HG03280 (cell line): ENCODE measurements at regions not wholly inside any gene's neighbourhood (a gene's known extent, or its start where the extent isn't known, plus 50 kb on each side); places are given as distances from the start of the nearest gene placed in this dataset.
"Not testable (repeated sequence)": the region's sequence is repeated elsewhere in the genome, so short reads cannot be mapped to it uniquely, and the experiment has no call there.

Experiments used
- ATAC-seq: cut with Tn5 transposase; IDR thresholded peaks from one replicate; pipeline ENCODE4 v1.9.1; 2021; ENCODE audit warnings: mild to moderate bottlenecking, moderate library complexity; ENCODE audit not compliant: unreplicated experiment

DNA sequence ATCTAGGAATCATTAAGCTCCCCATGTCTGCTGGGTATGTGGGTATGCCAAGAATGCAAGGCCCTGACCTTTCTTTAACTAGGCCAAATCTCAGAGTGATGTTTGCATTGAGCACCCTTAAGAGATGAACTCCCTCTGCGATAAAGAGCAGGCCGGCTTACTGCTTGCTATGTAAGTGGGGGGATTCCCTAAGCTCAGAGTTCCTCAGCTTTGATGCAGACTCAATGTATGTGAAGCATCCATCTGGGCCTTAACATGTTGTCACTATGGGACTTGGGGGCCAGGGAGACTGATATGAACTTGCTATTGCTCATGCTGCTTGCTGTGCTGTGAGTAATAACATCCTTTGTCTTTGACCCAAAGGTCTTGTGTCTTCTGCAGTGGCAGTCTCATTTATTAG lies 149.7 kb downstream of the C12orf75 start:
- ATAC-seq, result no peak

- ATAC-seq, result no peak
These were observed 151.2 kb downstream of the C12orf75 start for GRCh38 chr12:105481392-105482300.

DNA sequence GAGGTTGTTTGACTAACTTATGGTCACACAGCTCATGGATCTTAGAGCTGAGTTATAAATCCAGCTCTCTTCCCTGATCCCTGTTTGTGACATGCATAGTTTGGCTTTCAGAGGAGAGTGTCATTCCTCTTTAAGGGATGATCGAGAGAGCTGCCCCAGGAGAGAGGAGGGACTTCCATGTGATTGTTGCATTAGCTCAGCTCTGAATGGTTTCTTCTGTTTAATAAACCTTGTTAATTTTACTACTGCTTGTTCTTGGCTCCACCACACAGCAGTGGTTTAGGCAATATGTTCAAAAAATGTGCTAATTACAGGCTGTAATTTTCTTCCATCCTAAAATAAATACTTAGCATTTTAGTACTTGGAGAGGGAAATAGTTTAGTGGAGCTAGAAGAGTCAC lies 152.5 kb downstream of the C12orf75 start:
- ATAC-seq, result no peak

- no peak for ATAC-seq
These were observed 153.2 kb downstream of the C12orf75 start for GRCh38 chr12:105483691-105484090.

- ATAC-seq, result no peak
These were observed 154.9 kb downstream of the C12orf75 start for GRCh38 chr12:105485321-105485910.

- ATAC-seq, result no peak
These were observed 155.4 kb downstream of the C12orf75 start for GRCh38 chr12:105485921-105486320.

GRCh38 chr12:105487963-105488362 lies 157.5 kb downstream of the C12orf75 start:
- ATAC-seq, result no peak

DNA sequence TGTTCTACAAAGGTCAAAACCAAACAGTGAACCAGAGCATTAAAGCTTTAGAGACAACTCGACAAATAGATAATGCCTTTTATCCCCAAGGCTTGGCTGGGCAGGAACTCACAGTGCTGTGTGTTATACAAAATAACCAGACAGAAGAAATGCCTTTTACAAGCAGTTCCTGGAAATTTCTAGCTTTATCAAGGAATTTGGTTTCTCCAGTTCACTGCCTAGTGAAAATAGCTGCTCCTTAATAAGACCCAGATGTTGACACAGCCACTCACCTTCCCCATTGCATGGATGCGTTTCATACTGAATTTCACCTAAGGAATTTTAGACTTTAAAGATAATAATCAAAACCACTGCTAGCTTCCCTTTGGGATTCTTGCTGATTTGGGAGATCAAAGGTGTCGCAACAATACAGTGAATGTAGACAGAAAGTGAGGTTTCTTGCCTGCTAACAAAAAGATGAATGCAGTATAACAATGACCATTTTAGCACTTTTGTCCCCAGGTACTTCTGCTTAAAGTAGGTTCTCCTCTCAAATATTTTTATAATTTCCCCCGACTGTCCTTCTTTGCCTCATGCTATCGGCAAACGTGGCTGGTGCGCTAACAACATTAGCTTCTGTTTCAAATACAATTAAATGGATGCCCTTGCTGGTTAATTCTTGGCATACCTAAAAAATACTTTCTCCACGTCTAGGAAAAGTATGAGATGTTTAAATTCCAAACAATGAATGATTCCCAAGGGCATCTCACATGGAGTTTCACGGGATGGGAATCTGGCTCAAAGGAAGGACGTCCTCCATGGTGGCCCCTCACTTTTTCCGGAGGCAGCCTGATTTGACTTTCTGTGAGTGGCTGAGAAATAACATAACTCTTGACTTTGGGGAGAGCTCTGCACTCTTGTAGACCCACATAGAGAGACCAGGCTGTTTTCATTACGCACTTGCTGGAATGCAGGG lies 162.4 kb downstream of the C12orf75 start:
- ATAC-seq, result no peak

DNA sequence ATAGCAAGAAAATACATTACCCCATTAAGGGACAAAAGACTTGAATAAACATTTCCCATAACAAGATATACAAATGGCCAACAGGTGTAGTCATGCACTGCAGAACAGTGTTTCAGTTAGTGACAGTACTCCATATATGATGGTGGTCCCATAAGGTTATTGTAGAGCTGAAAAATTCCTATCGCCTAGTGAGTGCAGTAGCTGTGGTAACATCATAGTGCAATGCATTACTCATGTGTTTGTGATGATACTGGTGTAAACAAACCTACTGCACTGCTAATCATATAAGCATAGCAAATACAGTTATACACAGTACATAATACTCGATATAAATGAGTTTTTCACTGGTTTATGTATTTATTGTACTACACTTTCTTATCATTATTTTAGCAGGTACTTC lies 168.7 kb downstream of the C12orf75 start:
- no peak for ATAC-seq

- not testable (repeated sequence) for ATAC-seq
These were observed 170.2 kb downstream of the C12orf75 start for GRCh38 chr12:105500676-105501075.

DNA sequence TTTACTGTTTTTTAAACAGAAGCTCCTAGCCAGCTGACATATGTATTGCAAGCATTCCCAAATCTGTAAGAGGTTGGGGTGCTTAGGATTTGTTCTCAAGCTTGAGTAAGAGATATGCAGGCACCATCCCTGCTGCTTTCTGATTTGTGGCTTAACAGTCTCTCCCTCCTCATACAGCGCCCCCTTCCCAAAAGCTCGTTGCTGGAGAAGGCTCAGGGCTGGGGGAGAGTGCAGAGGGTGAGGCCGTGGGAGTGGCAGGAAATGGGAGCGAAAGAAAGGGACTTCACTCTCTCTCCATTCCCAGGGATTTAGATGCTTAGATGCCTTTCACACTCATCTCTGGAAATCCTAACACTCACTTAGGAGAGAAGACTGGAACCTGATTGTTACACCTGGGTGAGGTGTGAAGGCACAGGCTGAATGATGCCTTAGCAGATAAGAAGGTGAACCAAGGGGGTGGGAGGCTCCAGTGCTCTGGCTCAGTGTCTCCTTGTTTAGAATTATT lies 172.0 kb downstream of the C12orf75 start:
- no peak for ATAC-seq

GRCh38 chr12:105503619-105504018 lies 173.1 kb downstream of the C12orf75 start:
- ATAC-seq, result no peak

GRCh38 chr12:105504286-105504685 lies 173.8 kb downstream of the C12orf75 start:
- ATAC-seq, result no peak

DNA sequence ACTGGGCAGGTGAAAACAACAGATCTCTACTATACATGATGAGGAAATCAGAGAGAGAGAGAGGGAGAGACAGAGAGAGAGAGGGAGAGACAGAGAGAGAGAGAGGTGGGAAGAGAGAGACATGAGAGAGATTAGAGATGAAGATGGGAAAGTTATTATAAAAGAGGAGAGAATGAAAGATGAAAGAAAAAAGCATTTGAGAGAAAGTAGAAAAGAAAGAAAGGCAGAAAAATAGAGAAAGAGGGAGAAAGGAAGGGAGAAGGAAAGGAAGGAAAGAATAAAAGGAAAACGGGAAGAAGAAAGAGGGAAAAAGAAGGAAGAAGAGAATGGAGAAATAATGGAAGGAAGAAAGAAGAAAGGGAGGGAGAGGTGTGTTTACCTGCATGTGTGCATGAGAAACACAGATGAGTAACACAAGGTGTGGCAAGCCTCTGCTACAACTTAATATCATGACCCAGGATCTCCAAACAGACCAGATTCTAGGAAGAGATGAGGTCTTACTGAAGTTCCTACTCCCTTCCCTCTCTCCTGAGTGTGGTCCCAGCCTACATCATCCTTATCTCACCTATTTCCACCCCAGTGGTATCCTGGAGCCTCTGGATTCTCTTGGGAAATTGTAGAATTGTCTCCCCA lies 176.3 kb downstream of the C12orf75 start:
- ATAC-seq, result no peak

DNA sequence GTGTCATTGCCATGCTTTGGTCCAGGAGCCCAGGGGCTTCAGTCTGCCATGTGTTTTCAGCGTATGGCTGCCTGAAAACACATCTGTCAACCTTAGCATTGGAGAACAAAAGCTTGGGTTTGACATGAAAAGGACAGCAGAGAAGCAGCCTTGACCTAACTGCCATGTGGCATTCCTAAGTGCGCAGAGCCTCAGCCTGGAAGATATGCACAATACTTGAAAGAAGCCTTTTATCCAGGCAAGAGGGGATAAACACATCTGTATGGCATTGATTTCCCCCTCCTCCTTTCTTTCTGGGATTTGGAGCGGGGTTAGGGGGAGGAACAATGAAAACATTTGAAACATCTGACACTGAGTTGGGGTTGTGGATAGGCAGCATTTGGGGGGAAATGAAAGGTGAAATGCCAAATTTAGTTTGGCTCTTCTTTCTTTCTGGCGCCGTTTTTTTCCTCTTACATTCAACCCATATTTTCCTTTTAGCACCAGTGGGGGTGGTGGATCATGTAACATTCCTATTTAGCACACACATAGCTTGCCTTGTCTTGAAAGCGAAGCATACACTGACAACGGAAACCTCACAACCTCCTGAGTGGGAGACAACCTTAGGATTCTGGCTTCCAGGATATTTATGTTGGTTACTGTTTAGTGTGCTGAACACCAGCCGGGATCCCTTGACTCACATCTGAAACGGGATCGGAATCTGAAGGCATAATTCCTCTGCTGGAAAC lies 177.0 kb downstream of the C12orf75 start:
- ATAC-seq, result no peak

- no peak for ATAC-seq
These were observed 177.6 kb downstream of the C12orf75 start for GRCh38 chr12:105508096-105508495.

- ATAC-seq, result no peak
These were observed 180.0 kb downstream of the C12orf75 start for GRCh38 chr12:105510526-105510925.

- ATAC-seq, result not testable (repeated sequence)
These were observed 182.4 kb downstream of the C12orf75 start for GRCh38 chr12:105512861-105513260.

DNA sequence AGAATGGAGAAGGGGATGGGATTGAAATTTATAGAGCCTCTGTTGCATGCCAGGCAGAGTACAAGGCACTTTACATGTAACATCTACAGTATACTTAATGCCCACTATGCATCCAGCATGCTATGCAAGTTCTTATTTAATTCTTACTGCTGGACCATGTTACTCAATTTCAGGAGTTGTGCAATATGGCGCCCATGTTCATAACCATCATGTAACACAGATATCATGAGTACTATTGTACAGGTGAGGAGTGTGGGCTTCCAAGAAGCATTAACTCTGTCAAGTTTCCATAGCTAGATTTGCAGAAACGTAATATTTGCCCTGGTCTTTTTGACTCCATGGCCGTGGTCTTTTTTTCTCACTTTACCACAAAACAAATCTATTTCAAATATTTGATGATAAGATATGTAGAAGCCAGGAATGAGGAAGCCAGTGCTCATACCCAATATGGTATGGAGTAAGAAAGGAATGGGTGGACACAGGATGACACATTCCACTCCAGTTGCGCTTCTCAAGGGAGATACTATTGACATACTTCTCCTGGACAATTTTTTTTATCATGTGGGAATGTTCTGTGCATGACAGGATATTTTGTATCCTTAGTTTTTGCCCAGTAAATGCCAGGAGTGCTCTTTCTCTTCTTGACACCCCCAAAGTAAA lies 191.8 kb downstream of the C12orf75 start:
- no peak for ATAC-seq
